Endothelial cell of umbilical vein (primary cell): ENCODE measurements at regions not wholly inside any gene's neighbourhood (a gene's known extent, or its start where the extent isn't known, plus 50 kb on each side); places are given as distances from the start of the nearest gene placed in this dataset.

Experiments used
- BruUV-seq: library from RNA; stranded (reverse); fragments of 400-500 nt; replicated peaks from 2 replicates; lab custom pipeline; 2021; lab: Mats Ljungman, UMichigan
- CTCF ChIA-PET: fragments of 300-600, 350-600 bp; sonication (Branson Sonifier 250); formaldehyde crosslinking; loops from one replicate; lab custom pipeline; 2021; ENCODE audit warnings: antibody characterized with exemption, inconsistent platforms; lab: Charles Lee
- POLR2A ChIA-PET: fragments of 300-600, 350-600 bp; sonication (Branson Sonifier 250); formaldehyde crosslinking; loops from one replicate; lab custom pipeline; 2021; ENCODE audit warnings: antibody characterized with exemption, inconsistent platforms; lab: Charles Lee
- DNase-seq: peaks from one replicate; pipeline ENCODE4 v3.0.0-alpha.2; 2011; ENCODE audit warnings: low read depth, low spot score
- FAIRE-seq: peaks from 2 replicates; lab custom pipeline; 2011; peaks lifted over from hg19 to GRCh38; lab: Jason Lieb, UNC
- H2AFZ ChIP-seq: 2 replicates; pipeline ENCODE4 v1.6.0; 2012; ENCODE audit warnings: low read depth, low read length, control low read depth, inconsistent platforms
- H3K27ac ChIP-seq: 2 replicates; pipeline ENCODE4 v1.5.1; 2011; ENCODE audit warnings: low read depth, mild to moderate bottlenecking, control low read depth, low read length, moderate library complexity; ENCODE audit not compliant: insufficient read depth
- H3K27me3 ChIP-seq, 2 experiments: 2 replicates each; pipeline versions ENCODE4 v1.6.0 to v1.6.1; 2011; ENCODE audit warnings: low read length in 2 of 2, mixed read lengths in 1 of 2; ENCODE audit not compliant: control insufficient read depth in 2 of 2, insufficient read depth in 2 of 2
- H3K36me3 ChIP-seq, 2 experiments: 2 replicates in 1 of 2; 3 replicates in 1 of 2; pipeline ENCODE4 v1.5.1; 2011; ENCODE audit warnings: low read length in 2 of 2, mild to moderate bottlenecking in 1 of 2, moderate library complexity in 1 of 2; ENCODE audit not compliant: control insufficient read depth in 2 of 2, insufficient read depth in 2 of 2; ENCODE audit errors: extremely low read depth in 1 of 2
- H3K4me1 ChIP-seq: 3 replicates; pipeline ENCODE4 v1.5.1; 2011; ENCODE audit warnings: mild to moderate bottlenecking, low read length; ENCODE audit not compliant: control insufficient read depth, insufficient read depth; ENCODE audit errors: extremely low read depth
- H3K4me2 ChIP-seq: 2 replicates; pipeline ENCODE4 v1.6.1; 2011; ENCODE audit warnings: low read length, control low read depth, mixed read lengths; ENCODE audit not compliant: insufficient read depth
- H3K4me3 ChIP-seq, 3 experiments: fragments of 200-600 bp in 1 of 3; sonication (generic), shearing (Covaris generic) in 1 of 3; replicated peaks in 1 of 3; 2 replicates each; pipeline ENCODE4 v1.5.1; 2011 to 2016; ENCODE audit warnings: control low read depth in 3 of 3, low read length in 3 of 3, mild to moderate bottlenecking in 2 of 3, inconsistent platforms in 1 of 3, low read depth in 1 of 3, moderate library complexity in 1 of 3; ENCODE audit not compliant: insufficient read depth in 1 of 3
- H3K79me2 ChIP-seq: 2 replicates; pipeline ENCODE4 v1.6.0; 2012; ENCODE audit warnings: low read length, inconsistent platforms; ENCODE audit not compliant: control insufficient read depth, insufficient read depth
- H3K9ac ChIP-seq: replicated peaks from 2 replicates; pipeline ENCODE3; 2011; ENCODE audit warnings: low read length, control low read depth; ENCODE audit not compliant: insufficient read depth; ENCODE audit errors: extremely low read depth
- H3K9me1 ChIP-seq: replicated peaks from 3 replicates; pipeline ENCODE4 v1.6.0; 2011; ENCODE audit warnings: mild to moderate bottlenecking, low read length; ENCODE audit not compliant: control insufficient read depth, insufficient read depth; ENCODE audit errors: extremely low read depth
- H3K9me3 ChIP-seq: replicated peaks from 2 replicates; pipeline ENCODE4 v1.5.1; 2012; ENCODE audit warnings: low read length, inconsistent platforms; ENCODE audit not compliant: control insufficient read depth, insufficient read depth
- H4K20me1 ChIP-seq: replicated peaks from 2 replicates; pipeline ENCODE3; 2011; ENCODE audit warnings: mild to moderate bottlenecking, low read length; ENCODE audit not compliant: control insufficient read depth, insufficient read depth; ENCODE audit errors: extremely low read depth
- EZH2 ChIP-seq: IDR thresholded peaks from 2 replicates; pipeline ENCODE4 v1.6.1; 2012; ENCODE audit warnings: borderline replicate concordance, low read depth, mild to moderate bottlenecking, moderate library complexity, low read length, inconsistent platforms; ENCODE audit not compliant: severe bottlenecking
- FOS ChIP-seq: IDR thresholded peaks from 2 replicates; pipeline ENCODE4 v1.6.1; 2011; ENCODE audit warnings: mild to moderate bottlenecking, low read length, moderate library complexity, borderline replicate concordance; ENCODE audit not compliant: insufficient read depth
- GATA2 ChIP-seq: IDR thresholded peaks from 2 replicates; pipeline ENCODE4 v1.7.0; 2011; ENCODE audit warnings: low read depth, mild to moderate bottlenecking, moderate library complexity, mixed read lengths, low read length; ENCODE audit not compliant: insufficient read length, insufficient read depth
- JUN ChIP-seq: IDR thresholded peaks from 2 replicates; pipeline ENCODE4 v1.6.1; 2011; ENCODE audit warnings: borderline replicate concordance, low read depth; ENCODE audit not compliant: insufficient read length, insufficient read depth
- MYC ChIP-seq: IDR thresholded peaks from one replicate; pipeline ENCODE4 v1.6.1; 2011; ENCODE audit warnings: mild to moderate bottlenecking, low read depth, low read length
- POLR2A ChIP-seq: IDR thresholded peaks from 2 replicates; pipeline ENCODE4 v1.6.1; 2012; ENCODE audit warnings: low read depth, mild to moderate bottlenecking, control low read depth, low read length
- POLR2AphosphoS5 ChIP-seq: IDR thresholded peaks from 2 replicates; pipeline ENCODE4 v1.6.1; 2012; ENCODE audit warnings: low read depth, mild to moderate bottlenecking, control low read depth, low read length, moderate library complexity; ENCODE audit not compliant: insufficient read depth
- dilution Hi-C: fragments of 300-500 bp; cut with MboI; formaldehyde crosslinking; loops from one replicate; pipeline ENCODE4 v1.15.0; 2019; ENCODE audit warnings: low sequenced_read_pairs; ENCODE audit not compliant: extremely low pct_ligation_motif_present
- intact Hi-C: fragments of 100-400 bp; cut with micrococcal nuclease; formaldehyde crosslinking; loops from one replicate; pipeline ENCODE4 v1.10.0; 2022
- TF ChIP-seq, protein P1 (sequence below), 2 donors: IDR thresholded peaks; 1 replicate in 1 of 2; 2 replicates in 1 of 2; pipeline ENCODE4 v1.5.1; 2011; ENCODE audit warnings: low read length in 2 of 2, mild to moderate bottlenecking in 2 of 2, moderate library complexity in 2 of 2, control low read depth in 1 of 2, inconsistent platforms in 1 of 2, low read depth in 1 of 2; ENCODE audit not compliant: insufficient read depth in 1 of 2; ENCODE audit errors: extremely low read depth in 1 of 2
- TF ChIP-seq, protein P2 (sequence below): IDR thresholded peaks from 2 replicates; pipeline ENCODE4 v1.6.1; 2011; ENCODE audit not compliant: insufficient read depth, insufficient read length

DNA sequence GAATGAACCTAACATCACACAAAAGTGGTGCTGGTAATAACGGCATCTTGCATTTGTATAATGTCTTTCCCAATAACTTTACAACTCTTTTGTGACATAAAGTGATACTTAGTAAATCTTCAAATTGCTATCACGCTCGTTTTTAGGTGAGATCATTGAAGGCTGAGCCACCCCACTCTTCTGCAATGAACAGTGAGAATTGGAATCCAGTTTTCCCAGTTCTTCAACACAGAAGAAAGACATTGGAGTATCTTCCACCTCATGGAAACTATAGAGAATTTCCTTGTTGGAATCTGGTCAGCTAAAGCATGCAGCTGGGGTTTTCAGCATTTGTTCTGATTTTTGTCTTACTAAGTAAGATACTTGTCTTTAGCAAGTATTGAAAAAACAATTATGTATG, 59.9 kb upstream of the NRIP1 start:
- no peak overlapping the region for H3K4me2 ChIP-seq
- no peaks in the 10 kb centered on the region for H3K9me3 ChIP-seq
- H3K36me3 ChIP-seq = no peaks in the 10 kb centered on the region
- no peak overlapping the region for H3K27ac ChIP-seq
- no peaks in the 10 kb centered on the region for H3K79me2 ChIP-seq
- H3K9ac ChIP-seq = no peak overlapping the region
- FAIRE-seq (no peak), DNase-seq (no peak)
- TF ChIP-seq, protein P1, sequence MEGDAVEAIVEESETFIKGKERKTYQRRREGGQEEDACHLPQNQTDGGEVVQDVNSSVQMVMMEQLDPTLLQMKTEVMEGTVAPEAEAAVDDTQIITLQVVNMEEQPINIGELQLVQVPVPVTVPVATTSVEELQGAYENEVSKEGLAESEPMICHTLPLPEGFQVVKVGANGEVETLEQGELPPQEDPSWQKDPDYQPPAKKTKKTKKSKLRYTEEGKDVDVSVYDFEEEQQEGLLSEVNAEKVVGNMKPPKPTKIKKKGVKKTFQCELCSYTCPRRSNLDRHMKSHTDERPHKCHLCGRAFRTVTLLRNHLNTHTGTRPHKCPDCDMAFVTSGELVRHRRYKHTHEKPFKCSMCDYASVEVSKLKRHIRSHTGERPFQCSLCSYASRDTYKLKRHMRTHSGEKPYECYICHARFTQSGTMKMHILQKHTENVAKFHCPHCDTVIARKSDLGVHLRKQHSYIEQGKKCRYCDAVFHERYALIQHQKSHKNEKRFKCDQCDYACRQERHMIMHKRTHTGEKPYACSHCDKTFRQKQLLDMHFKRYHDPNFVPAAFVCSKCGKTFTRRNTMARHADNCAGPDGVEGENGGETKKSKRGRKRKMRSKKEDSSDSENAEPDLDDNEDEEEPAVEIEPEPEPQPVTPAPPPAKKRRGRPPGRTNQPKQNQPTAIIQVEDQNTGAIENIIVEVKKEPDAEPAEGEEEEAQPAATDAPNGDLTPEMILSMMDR (IDR thresholded peaks at IDR 0.05; ENCODE audit: extremely low read depth in 1 of 2, insufficient read depth in 1 of 2, low read depth in 1 of 2, low read length in 2 of 2) = no peak
- TF ChIP-seq MYC (no peak), POLR2AphosphoS5 (no peak), POLR2A (no peak), GATA2 (no peak), FOS (no peak), EZH2 (no peak), JUN (no peak)
- TF ChIP-seq, protein P2, sequence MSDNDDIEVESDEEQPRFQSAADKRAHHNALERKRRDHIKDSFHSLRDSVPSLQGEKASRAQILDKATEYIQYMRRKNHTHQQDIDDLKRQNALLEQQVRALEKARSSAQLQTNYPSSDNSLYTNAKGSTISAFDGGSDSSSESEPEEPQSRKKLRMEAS = no peak
- no peaks in the 10 kb centered on the region for H3K9me1 ChIP-seq
- H3K4me3 ChIP-seq = no peak overlapping the region
- CTCF ChIA-PET = interaction anchor here (1.0 kb wide), 1 partner anchor 10 kb away, joined by 3 read pairs; no protein-coding TSS in a partner anchor
- H4K20me1 ChIP-seq = no peaks in the 10 kb centered on the region
- dilution Hi-C loops = no loop called here
- POLR2A ChIA-PET = no interaction called here
- H3K27me3 ChIP-seq = no peaks in the 10 kb centered on the region
- BruUV-seq = no TSS peak
- no peak overlapping the region for H2AFZ ChIP-seq
- intact Hi-C loops = no loop called here
- H3K4me1 ChIP-seq = peaks cover 6% of the 10 kb centered on the region
